ENCODE measurements at regions not wholly inside any gene's neighbourhood (a gene's known extent, or its start where the extent isn't known, plus 50 kb on each side); places are given as distances from the start of the nearest gene placed in this dataset.

DNA sequence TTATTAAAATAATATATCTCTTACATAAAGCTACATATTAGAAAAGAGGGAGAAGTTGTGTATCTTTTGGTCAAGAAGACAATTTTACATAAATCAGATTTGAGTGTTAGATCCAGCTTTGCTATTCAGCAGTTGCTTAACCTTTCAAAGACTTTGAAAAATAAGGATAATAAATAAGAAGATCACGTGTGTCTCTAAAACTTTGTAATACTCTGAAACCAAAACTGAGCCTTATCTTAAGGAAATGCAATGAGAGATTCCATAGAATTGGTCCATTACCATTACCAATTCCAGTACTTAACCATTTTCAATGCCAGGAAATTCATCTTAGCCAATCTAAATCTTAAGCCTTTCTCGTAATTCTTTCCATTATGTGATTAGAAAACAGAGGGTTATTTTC lies 89.2 kb upstream of the COL5A2 start:
- TF ChIP-seq CTCF (IDR thresholded peaks at IDR 0.05; ENCODE audit: low read depth, low read length): no peak

DNA sequence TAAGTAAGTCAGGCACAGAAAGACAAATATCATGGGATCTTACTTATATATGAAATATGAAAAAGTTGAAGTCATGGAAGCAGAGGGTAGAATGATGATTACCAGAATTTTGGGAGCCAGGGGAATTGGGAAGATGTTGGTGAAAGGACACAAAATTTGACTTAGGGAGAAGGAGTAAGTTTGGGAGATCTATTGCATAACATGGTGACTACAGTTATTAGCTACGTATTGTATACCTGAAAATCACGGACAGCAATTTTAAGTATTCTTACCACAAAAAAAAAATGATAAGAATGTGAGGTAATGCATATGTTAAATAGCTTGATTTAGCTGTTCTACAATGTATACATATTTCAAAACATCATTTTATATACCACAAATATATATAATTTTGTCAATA lies 94.2 kb upstream of the COL5A2 start:
- TF ChIP-seq CTCF (IDR thresholded peaks at IDR 0.05; ENCODE audit: low read depth, low read length): no peak
- no peak overlapping the region for H3K4me3 ChIP-seq (ENCODE audit: low read depth, low read length)

More for the DNA sequence above, 89.2 kb upstream of the COL5A2 start:
- H3K4me3 ChIP-seq (ENCODE audit: low read depth, low read length): no peak overlapping the region

DNA sequence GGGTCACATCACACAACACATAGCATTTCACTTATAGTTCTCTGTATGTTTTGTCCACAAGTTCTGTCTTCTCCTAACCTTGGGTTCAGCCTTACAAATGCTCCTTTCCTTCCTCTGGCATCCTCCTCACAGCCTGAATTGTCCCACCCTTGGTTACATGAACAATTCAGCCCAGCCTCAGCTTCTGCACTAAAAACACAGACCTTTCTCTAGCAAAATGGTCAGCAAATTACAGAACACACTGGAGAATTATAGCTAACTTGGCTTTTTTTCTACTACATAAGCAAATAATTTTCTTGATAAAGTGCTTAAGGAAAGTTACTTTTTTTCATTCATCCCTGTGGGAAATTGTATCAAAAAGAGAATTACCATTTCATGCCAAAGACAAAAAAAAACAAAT lies 94.8 kb upstream of the COL5A2 start:
- no peak for TF ChIP-seq CTCF (IDR thresholded peaks at IDR 0.05; ENCODE audit: low read depth, low read length)
- H3K4me3 ChIP-seq (ENCODE audit: low read depth, low read length): no peak overlapping the region

- no peak for TF ChIP-seq CTCF (IDR thresholded peaks at IDR 0.05; ENCODE audit: low read depth, low read length)
Measured at GRCh38 chr2:189276277-189276676, 96.7 kb upstream of the COL5A2 start.

DNA sequence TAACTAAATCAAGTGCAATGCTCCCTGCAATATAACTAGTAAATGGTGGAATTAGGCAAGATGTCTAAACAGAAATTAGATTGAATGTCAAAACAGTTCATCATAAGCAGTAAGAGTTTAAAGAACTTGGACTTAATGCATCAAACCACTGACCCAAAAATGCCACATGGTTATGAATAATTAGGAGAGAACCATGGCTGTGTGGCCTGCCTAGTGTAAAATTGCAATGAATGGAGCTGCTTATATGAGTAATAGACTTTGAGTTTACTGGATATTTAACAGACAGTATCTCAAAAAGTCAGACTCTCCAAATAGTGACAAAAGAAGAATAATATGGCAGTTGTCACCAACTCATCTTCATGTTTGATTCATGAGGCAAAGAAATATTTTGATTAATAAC lies 101.6 kb upstream of the COL5A2 start:
- TF ChIP-seq CTCF (IDR thresholded peaks at IDR 0.05; ENCODE audit: low read depth, low read length): no peak
- no peak overlapping the region for H3K4me3 ChIP-seq (ENCODE audit: low read depth, low read length)

More at GRCh38 chr2:189276277-189276676, 96.7 kb upstream of the COL5A2 start:
- no peak overlapping the region for H3K4me3 ChIP-seq (ENCODE audit: low read depth, low read length)

DNA sequence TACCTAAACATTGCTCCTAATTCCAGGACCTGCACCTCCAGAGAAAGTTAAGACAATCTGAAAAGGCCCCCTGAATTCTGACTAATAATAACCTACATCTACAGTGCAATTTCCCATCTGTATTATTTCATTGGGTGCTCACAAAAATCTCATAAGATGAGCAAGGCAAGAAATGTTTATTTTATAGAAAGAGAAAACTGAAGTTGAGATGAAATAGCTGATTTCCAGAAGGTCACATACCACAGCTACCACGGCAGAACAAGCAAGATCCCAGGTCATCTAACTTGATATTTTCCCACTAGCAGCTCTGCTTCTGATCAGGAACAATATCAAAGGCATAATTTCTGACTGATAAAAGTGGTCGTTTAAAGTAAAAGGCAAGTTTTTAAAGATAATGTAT lies 105.8 kb upstream of the COL5A2 start:
- TF ChIP-seq CTCF (IDR thresholded peaks at IDR 0.05; ENCODE audit: low read depth, low read length): no peak
- no peak overlapping the region for H3K4me3 ChIP-seq (ENCODE audit: low read depth, low read length)

- TF ChIP-seq CTCF (IDR thresholded peaks at IDR 0.05; ENCODE audit: low read depth, low read length): no peak
- no peak overlapping the region for H3K4me3 ChIP-seq (ENCODE audit: low read depth, low read length)
Measured at GRCh38 chr2:189285962-189286645, 106.5 kb upstream of the COL5A2 start.

All from WI38 (cell line).